Ovary (tissue), 3 donors: ENCODE measurements at regions not wholly inside any gene's neighbourhood (a gene's known extent, or its start where the extent isn't known, plus 50 kb on each side); places are given as distances from the start of the nearest gene placed in this dataset.

Experiments used
- POLR2A ChIP-seq: fragments of 450-650 bp; IDR thresholded peaks from one replicate; pipeline ENCODE4 v1.6.1; 2017; ENCODE audit warnings: antibody characterized with exemption, mild to moderate bottlenecking, moderate library complexity
- TF ChIP-seq, protein P1 (sequence below), 3 donors: fragments of 450-650 bp in 2 of 3; fragments of 200-600 bp in 1 of 3; IDR thresholded peaks; one replicate each; pipeline versions ENCODE4 v1.5.1 to v1.8.0; 2016 to 2022; ENCODE audit warnings: antibody characterized with exemption in 3 of 3, mild to moderate bottlenecking in 1 of 3
- donor health status: DM: no; HTN: no; CAD: no.

DNA sequence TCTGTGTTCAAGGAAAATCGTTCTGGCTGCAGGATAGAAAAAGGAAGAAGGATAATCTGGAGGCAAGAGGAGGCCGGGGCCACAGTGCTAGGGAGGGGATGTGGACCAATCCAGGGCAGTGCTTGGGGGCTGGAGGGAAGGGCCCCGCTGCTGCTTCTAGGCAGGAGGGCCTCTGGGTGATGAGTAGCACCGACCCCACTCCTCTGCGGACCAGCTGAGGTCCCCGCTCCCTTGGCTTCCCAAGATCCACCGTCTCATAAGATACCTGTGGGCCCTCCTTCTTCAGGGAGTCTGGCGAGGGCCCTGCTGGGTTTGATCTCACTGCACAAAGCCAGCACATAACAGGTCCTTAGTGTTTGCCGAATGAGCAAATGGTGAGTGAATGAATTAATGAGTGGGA, 93.5 kb upstream of the MVB12B start:
- TF ChIP-seq, protein P1, sequence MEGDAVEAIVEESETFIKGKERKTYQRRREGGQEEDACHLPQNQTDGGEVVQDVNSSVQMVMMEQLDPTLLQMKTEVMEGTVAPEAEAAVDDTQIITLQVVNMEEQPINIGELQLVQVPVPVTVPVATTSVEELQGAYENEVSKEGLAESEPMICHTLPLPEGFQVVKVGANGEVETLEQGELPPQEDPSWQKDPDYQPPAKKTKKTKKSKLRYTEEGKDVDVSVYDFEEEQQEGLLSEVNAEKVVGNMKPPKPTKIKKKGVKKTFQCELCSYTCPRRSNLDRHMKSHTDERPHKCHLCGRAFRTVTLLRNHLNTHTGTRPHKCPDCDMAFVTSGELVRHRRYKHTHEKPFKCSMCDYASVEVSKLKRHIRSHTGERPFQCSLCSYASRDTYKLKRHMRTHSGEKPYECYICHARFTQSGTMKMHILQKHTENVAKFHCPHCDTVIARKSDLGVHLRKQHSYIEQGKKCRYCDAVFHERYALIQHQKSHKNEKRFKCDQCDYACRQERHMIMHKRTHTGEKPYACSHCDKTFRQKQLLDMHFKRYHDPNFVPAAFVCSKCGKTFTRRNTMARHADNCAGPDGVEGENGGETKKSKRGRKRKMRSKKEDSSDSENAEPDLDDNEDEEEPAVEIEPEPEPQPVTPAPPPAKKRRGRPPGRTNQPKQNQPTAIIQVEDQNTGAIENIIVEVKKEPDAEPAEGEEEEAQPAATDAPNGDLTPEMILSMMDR (IDR thresholded peaks at IDR 0.05): no peak
- no peak for TF ChIP-seq POLR2A
